ENCODE measurements at regions not wholly inside any gene's neighbourhood (a gene's known extent, or its start where the extent isn't known, plus 50 kb on each side); places are given as distances from the start of the nearest gene placed in this dataset.

- Histone ChIP-seq H3K9me3 (no peaks in the 10 kb centered on the region), H3K4me1 (no peaks in the 10 kb centered on the region), H3K4me3 (ENCODE audit: low read depth, low read length) (no peak overlapping the region), H3K27me3 (no peaks in the 10 kb centered on the region), H3K36me3 (no peaks in the 10 kb centered on the region)
- TF ChIP-seq CTCF (IDR thresholded peaks at IDR 0.05; ENCODE audit: low read depth, low read length): no peak
- DNase-seq: no peak
Observed at GRCh38 chr1:230565141-230565540, 77.1 kb upstream of the COG2 start.

- H3K27me3 ChIP-seq: no peaks in the 10 kb centered on the region
- no peak for DNase-seq
Observed at GRCh38 chr1:230563591-230563990, 78.7 kb upstream of the COG2 start.

GRCh38 chr1:230561570-230561969 is 80.7 kb upstream of the COG2 start:
- no peak for DNase-seq
- H3K9me3 ChIP-seq: no peaks in the 10 kb centered on the region
- H3K4me3 ChIP-seq (ENCODE audit: low read depth, low read length): no peak overlapping the region
- peaks cover 8% of the 10 kb centered on the region; the same call in 1 of the 2 replicates for H3K27me3 ChIP-seq
- no peaks in the 10 kb centered on the region for H3K36me3 ChIP-seq
- no peak for TF ChIP-seq CTCF (IDR thresholded peaks at IDR 0.05; ENCODE audit: low read depth, low read length)
- no peaks in the 10 kb centered on the region for H3K4me1 ChIP-seq

More at GRCh38 chr1:230563591-230563990, 78.7 kb upstream of the COG2 start:
- Histone ChIP-seq H3K4me3 (ENCODE audit: low read depth, low read length) (no peak overlapping the region), H3K9me3 (no peaks in the 10 kb centered on the region), H3K36me3 (no peaks in the 10 kb centered on the region), H3K4me1 (no peaks in the 10 kb centered on the region)
- TF ChIP-seq CTCF (IDR thresholded peaks at IDR 0.05; ENCODE audit: low read depth, low read length): no peak

- Histone ChIP-seq H3K27me3 (peaks cover 11% of the 10 kb centered on the region), H3K4me3 (ENCODE audit: low read depth, low read length) (no peak overlapping the region), H3K4me1 (no peaks in the 10 kb centered on the region), H3K36me3 (no peaks in the 10 kb centered on the region), H3K9me3 (no peaks in the 10 kb centered on the region)
- TF ChIP-seq CTCF (IDR thresholded peaks at IDR 0.05; ENCODE audit: low read depth, low read length): no peak
- DNase-seq: no peak
Observed at GRCh38 chr1:230558324-230558723, 84.0 kb upstream of the COG2 start.

DNA sequence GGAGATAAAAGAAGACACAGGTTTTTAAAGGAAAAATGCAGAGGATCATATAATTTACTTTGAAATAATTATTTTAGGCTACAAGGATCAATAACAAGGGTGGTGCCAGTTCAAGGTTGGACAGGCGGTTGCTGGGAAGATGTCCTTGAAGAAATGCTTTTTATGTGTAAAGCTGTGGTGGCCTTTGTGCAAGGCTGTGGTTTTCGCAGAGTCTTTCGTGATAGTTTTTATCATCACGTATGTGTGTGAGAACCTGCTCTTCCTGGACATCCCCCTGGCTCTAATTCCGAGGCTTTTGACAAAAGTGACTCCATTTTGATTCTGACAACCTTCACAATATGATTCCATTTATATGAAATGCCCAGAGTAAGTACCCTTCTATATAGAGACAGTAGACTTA is 85.8 kb upstream of the COG2 start:
- no peaks in the 10 kb centered on the region for H3K36me3 ChIP-seq
- no peak overlapping the region for H3K4me3 ChIP-seq (ENCODE audit: low read depth, low read length)
- peaks cover 11% of the 10 kb centered on the region for H3K27me3 ChIP-seq
- no peaks in the 10 kb centered on the region for H3K4me1 ChIP-seq
- no peak for DNase-seq
- no peaks in the 10 kb centered on the region for H3K9me3 ChIP-seq
- no peak for TF ChIP-seq CTCF (IDR thresholded peaks at IDR 0.05; ENCODE audit: low read depth, low read length)

DNA sequence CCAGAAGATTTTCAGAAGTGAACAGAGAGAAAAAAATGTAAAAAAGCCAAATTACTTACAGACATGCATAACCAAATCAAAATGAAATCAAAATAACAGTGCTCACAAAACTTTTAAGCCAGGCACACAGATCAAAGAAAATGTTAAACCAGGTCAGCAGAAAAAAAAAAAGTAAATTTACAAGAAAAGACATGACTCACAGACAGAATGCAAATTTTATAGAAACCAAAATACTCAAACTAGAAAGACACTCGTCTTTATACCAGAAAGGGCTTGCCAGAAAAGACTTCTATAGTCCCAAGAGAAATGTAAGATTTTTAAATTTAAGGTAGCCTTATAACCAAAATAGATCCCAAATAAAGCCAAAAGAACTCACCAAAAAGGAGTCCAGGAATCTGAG is 86.5 kb upstream of the COG2 start:
- Histone ChIP-seq H3K9me3 (no peaks in the 10 kb centered on the region), H3K4me1 (no peaks in the 10 kb centered on the region), H3K4me3 (ENCODE audit: low read depth, low read length) (no peak overlapping the region), H3K27me3 (peaks cover 11% of the 10 kb centered on the region), H3K36me3 (no peaks in the 10 kb centered on the region)
- TF ChIP-seq CTCF (IDR thresholded peaks at IDR 0.05; ENCODE audit: low read depth, low read length): no peak
- no peak for DNase-seq
